ENCODE measurements at regions not wholly inside any gene's neighbourhood (a gene's known extent, or its start where the extent isn't known, plus 50 kb on each side); places are given as distances from the start of the nearest gene placed in this dataset.

DNA sequence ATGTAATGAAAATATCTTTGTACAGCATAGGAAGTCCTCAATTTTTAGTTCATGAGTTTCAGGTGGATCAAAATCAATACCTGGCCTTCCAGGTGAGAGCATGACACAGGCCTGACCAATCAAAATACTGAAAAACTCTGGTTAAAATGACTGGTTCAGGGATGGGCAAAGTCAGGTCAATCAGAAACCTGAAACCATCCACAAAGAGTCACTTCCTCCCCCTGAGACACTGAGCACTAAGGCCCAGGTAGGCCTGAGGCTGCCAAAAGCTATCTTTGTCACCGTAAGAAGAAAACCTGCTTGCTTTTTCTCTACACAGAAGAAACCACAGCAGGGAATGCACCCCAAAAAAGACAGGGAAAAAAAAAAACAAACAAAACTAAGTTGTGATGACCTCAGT lies 444.8 kb downstream of the TLR4 start:
- H3K27me3 ChIP-seq: no peaks in the 10 kb centered on the region
- intact Hi-C loops (cut with DNase I): no loop called here
- H3K36me3 ChIP-seq (replicated peaks in 1 of 2): no peaks in the 10 kb centered on the region
- H3K4me1 ChIP-seq (replicated peaks in 1 of 2): no peaks in the 10 kb centered on the region
- no peak overlapping the region for H3K27ac ChIP-seq
- H3K9me3 ChIP-seq (replicated peaks in 1 of 3): no peaks in the 10 kb centered on the region
- TF ChIP-seq, protein P1, sequence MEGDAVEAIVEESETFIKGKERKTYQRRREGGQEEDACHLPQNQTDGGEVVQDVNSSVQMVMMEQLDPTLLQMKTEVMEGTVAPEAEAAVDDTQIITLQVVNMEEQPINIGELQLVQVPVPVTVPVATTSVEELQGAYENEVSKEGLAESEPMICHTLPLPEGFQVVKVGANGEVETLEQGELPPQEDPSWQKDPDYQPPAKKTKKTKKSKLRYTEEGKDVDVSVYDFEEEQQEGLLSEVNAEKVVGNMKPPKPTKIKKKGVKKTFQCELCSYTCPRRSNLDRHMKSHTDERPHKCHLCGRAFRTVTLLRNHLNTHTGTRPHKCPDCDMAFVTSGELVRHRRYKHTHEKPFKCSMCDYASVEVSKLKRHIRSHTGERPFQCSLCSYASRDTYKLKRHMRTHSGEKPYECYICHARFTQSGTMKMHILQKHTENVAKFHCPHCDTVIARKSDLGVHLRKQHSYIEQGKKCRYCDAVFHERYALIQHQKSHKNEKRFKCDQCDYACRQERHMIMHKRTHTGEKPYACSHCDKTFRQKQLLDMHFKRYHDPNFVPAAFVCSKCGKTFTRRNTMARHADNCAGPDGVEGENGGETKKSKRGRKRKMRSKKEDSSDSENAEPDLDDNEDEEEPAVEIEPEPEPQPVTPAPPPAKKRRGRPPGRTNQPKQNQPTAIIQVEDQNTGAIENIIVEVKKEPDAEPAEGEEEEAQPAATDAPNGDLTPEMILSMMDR (IDR thresholded peaks at IDR 0.05): no peak
- no peak for TF ChIP-seq POLR2A (IDR thresholded peaks at IDR 0.05)
- WGBS, 4 donors: 75 to 95% (median 88%) methylated on average over 1 of the region's 1 CpG
- no peak overlapping the region for H3K4me3 ChIP-seq
- no peak for DNase-seq

DNA sequence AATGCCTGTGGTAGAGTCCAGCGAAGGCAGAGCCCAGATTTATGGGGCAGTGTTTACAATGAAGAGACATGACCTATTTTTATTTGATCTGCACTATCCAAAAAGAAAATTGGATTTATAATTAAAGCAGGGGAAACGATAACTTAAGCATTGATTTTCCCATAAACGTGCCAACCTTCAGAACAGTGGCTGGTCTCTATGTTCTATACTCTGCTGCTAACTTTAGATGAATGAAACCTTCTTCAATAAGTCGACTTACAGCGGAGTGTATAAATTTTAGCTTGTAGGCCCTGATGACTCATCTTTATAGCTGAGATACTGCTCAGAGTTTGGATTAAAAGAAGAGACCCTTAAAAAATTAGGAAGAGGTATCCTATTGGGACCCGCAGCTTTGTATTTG lies 452.6 kb downstream of the TLR4 start:
- intact Hi-C loops (cut with DNase I): no loop called here
- 67 to 76% (median 73%) methylated on average over 6 of the region's 6 CpGs for WGBS, 4 donors

DNA sequence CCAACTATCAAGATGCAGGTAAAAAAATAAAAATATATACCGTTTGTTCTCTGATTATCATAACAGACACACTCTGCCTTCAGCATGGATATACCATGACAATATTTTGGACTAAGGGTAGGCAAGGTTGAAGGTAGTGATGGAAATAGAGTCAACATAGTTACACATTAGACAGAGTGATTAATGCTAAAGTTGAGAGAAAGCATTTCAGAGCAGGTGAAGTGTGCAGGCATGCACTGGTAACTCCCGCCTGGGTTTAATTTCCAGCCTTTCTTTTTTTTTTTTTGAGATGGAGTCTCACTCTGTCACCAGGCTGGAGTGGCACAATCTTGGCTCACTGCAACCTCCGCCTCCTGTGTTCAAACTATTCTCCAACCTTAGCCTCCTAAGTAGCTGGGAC lies 458.5 kb downstream of the TLR4 start:
- intact Hi-C loops (cut with DNase I): no loop called here
- TF ChIP-seq, protein P1 (IDR thresholded peaks at IDR 0.05): no peak
- no peak for TF ChIP-seq POLR2A (IDR thresholded peaks at IDR 0.05)
- 69 to 82% (median 79%) methylated on average over 3 of the region's 3 CpGs for WGBS, 4 donors
- no peak overlapping the region for H3K4me3 ChIP-seq
- H3K9me3 ChIP-seq (replicated peaks in 1 of 3): no peaks in the 10 kb centered on the region
- DNase-seq: no peak
- H3K27ac ChIP-seq: no peak overlapping the region
- no peaks in the 10 kb centered on the region for H3K4me1 ChIP-seq (replicated peaks in 1 of 2)
- no peaks in the 10 kb centered on the region for H3K27me3 ChIP-seq
- no peaks in the 10 kb centered on the region for H3K36me3 ChIP-seq (replicated peaks in 1 of 2)

More for the DNA sequence above, 452.6 kb downstream of the TLR4 start:
- no peaks in the 10 kb centered on the region for H3K36me3 ChIP-seq (replicated peaks in 1 of 2)
- no peak overlapping the region for H3K27ac ChIP-seq
- no peaks in the 10 kb centered on the region for H3K4me1 ChIP-seq (replicated peaks in 1 of 2)
- TF ChIP-seq POLR2A (IDR thresholded peaks at IDR 0.05): no peak
- TF ChIP-seq, protein P1 (IDR thresholded peaks at IDR 0.05): no peak
- H3K4me3 ChIP-seq: no peak overlapping the region
- DNase-seq: no peak
- no peaks in the 10 kb centered on the region for H3K9me3 ChIP-seq (replicated peaks in 1 of 3)
- H3K27me3 ChIP-seq: no peaks in the 10 kb centered on the region

DNA sequence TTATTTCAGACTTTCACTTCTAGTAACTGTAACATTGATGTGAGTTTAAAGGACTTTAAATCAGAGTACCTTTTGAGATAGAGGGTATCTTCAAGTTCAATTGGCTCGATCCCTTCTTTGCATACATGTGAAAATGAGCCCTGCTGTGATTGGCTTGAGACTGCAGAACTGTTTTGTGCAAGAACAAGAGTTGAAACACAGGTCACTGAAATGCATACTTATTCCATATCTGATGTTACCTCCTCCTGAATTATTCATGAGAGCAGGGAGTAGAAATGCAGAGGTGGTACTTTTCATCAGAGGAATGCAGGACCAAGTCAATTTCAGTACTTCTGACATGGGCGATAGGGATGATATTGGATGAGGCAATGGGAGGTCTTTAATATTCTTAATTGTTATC lies 459.5 kb downstream of the TLR4 start:
- H3K27me3 ChIP-seq: no peaks in the 10 kb centered on the region
- WGBS, 4 donors: 74 to 90% (median 79%) methylated on average over 2 of the region's 2 CpGs
- no peak for DNase-seq
- no peak overlapping the region for H3K4me3 ChIP-seq
- no peaks in the 10 kb centered on the region for H3K9me3 ChIP-seq (replicated peaks in 1 of 3)
- no peak overlapping the region for H3K27ac ChIP-seq
- intact Hi-C loops (cut with DNase I): no loop called here
- H3K36me3 ChIP-seq (replicated peaks in 1 of 2): no peaks in the 10 kb centered on the region
- TF ChIP-seq POLR2A (IDR thresholded peaks at IDR 0.05): no peak
- TF ChIP-seq, protein P1 (IDR thresholded peaks at IDR 0.05): no peak
- no peaks in the 10 kb centered on the region for H3K4me1 ChIP-seq (replicated peaks in 1 of 2)

Data from adrenal gland (tissue), 9 donors.